GF-D8 (cell line): ENCODE measurements at regions not wholly inside any gene's neighbourhood (a gene's known extent, or its start where the extent isn't known, plus 50 kb on each side); places are given as distances from the start of the nearest gene placed in this dataset.

Experiments
- DNase-seq: peaks from one replicate; lab custom pipeline; 2025; lab: John Stamatoyannopoulos, UW

DNA sequence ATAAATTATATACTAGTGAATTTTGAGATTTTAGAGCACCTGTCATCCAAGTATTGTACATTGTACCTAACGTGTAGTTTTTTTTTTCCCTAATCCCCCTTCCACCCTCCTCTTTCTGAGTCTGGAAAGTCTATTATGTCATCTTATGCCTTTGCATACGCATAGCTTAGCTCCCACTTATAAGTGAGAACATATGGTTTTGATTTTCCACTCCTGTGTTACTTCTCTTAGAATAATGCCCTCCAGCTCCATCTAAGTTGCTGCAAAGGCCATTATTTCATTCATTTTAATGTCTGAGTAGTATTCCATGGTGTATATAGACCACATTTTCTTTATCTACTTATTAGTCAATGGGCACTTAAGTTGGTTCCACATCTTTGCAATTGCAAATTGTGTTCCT lies 177.0 kb upstream of the C16orf82 start:
- DNase-seq: no peak

- no peak for DNase-seq
Observed at GRCh38 chr16:26898200-26898599, 168.5 kb upstream of the C16orf82 start.

GRCh38 chr16:26901196-26901861 lies 165.4 kb upstream of the C16orf82 start:
- no peak for DNase-seq

- no peak for DNase-seq
Observed at GRCh38 chr16:26901983-26902382, 164.7 kb upstream of the C16orf82 start.

DNA sequence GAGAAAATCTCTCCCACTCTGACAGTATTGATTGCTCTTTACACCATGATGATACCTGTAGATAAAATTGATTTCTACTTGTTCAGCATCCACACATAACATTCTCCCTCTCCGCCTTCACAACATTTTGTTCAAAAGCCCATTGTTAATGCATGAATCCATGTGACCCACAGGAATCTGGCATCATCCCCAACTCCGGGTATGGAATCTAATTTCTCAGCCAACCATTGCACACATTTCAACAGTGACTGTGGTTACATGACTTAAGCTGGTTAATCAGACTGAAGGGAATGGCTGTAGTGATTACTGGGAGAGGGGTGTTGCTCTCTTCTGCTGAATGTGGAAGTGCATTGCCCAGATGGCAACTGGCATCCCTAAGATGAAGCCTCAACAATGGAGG lies 161.4 kb upstream of the C16orf82 start:
- no peak for DNase-seq

GRCh38 chr16:26909623-26910022 lies 157.1 kb upstream of the C16orf82 start:
- DNase-seq: no peak

DNA sequence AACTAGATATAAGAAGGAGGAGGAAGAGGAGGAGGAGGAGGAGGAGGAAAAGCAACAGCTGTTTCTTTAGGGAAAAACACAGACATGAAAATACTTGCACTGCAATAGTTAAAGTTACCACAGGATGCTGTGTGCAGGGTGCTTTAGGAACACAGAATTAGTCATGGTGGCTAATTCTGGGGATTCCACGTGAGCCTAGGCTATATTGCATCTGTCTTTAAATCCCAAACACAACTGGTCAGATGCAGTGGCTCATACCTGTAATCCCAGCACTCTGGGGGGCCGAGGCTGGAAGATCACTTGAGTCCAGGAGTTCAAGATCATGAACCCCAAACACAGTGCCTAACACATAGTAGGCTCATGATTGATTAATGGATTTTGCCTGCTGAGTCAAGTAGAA lies 155.3 kb upstream of the C16orf82 start:
- no peak for DNase-seq

DNA sequence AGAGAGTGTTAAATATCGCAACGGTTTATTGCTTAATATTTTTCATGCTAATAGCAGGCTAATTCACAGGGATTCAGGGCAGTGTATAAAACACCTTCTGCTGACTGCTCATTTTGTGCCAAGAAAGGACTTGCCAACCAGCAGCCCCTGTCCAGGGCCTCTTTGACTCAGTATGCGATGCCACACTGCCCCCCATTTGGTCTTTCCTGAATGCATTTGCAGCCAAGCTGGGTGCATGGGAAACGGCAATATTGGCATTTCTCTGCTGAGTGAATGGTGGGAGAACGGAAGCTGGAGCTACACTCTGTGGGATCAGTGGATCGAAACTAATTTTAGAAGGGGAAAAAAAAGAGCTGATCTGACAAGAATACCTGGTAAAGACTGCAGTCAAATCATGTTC lies 152.9 kb upstream of the C16orf82 start:
- no peak for DNase-seq

DNA sequence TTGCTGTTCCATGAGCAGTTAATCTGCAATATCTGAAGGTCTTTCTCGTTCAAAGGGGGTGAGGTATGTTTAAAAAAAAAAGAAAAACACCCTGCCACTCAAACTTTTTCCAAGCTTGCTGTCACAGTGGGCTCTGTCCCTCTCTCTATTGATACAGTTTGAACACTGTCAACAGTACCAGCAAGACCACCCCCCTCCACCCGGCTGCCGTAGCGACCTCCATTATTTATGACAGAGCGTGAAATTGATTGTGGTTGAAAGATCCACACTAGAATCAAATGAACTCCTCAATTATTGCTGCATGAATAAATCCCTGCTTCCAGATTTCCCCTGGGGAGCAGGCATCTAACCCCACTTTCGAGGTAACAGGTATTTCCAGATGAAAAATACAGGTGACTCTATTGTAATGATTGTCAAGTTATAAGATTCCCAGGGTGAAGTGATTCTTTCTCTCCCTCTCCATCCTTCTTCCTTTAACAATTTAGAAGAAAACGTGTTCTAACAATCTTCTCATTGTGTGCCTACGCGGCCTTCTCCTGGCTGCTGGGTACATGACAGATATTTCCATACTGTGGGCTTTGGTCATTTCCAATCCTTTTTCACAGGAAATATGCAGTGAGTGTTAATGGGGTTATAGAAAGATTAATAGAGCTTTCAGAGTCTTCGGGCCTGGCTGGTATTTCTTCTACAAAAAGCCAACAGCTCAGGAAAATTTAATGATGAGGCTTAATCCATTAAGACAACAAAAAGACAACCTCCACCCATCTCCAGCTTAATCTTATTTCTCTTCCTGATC lies 135.7 kb upstream of the C16orf82 start:
- no peak for DNase-seq

DNA sequence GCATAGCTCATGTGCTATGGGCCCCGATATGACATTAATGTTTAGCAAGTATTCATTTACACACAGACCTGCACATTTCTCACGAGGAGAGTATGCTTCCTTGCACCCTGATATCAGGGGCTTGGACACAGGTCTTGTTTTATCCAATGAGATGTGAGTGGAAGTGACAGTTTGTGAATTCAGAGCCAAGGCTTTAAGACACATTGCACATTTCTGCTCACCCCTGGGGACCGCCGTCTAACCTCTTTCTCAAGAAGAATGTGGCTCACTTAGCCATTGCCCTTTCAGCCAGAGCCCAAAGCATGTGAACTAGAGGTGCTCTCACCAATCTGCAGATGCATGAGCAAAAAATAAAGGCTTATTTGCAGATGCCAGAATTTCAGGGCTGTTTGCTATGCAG lies 116.1 kb upstream of the C16orf82 start:
- no peak for DNase-seq

DNA sequence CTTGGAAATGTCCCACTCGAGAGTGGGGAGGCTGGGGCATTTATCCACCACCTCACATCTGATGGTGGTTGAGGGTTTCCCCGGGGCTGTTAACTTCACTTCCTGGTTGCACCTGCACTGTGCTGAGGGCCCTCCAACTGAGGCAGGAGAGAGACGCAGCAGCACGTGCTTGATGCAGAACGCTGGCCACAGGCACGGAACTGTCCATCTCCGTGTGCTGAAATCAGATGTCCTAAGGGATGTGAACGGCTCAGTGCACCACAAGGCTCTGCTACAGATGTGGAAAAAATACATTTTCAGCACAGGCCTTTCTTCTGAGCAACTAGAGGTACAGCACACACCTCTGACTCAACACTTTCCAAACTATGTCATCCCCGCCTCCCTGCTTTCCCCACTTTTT lies 114.8 kb upstream of the C16orf82 start:
- DNase-seq: no peak

- DNase-seq: no peak
Observed at GRCh38 chr16:26952411-26952810, 114.3 kb upstream of the C16orf82 start.

DNA sequence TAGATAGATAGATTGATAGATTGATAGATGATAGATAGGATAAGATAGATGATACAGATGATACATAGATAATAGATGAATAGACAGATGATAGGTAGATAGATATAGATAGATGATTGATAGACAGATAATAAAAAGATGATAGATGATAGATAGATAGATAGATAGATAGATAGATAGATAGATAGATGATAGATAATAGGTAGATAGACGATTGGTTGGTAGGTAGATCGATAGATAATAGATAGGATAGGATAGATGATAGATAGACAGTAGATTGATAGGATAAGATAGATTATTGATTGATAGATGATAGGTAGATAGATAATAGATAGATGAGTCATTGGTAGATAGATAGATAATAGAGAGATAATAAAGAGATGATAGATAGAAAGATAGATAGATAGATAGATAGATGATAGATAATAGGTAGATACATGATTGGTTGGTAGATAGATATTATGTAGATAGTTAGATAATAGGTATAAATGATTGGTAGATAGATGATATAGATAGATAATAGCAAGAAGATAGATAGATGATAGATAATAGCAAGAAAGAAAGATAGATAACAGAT lies 109.4 kb upstream of the C16orf82 start:
- no peak for DNase-seq

GRCh38 chr16:26959416-26960009 lies 107.2 kb upstream of the C16orf82 start:
- DNase-seq: no peak

GRCh38 chr16:26961459-26961858 lies 105.3 kb upstream of the C16orf82 start:
- no peak for DNase-seq

DNA sequence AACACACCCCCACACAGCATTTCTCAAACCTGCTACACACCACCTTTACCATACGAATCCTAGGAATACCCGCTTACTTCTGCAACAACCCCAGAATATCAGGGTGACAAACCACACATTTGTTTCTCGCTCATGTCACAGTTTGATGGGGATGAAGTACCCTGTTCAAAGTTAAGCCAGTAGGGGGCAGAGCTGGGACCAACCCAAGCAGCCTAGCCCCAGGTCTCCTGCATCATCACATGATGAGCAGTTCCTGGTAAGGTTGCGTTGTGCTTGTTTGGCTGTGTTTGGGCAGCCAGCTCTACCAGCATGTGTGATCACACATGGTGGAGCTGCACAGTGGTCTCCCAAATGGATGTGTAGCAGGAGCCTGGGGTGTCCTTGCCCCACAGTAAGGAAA lies 103.6 kb upstream of the C16orf82 start:
- no peak for DNase-seq

- no peak for DNase-seq
Observed at GRCh38 chr16:26969589-26970231, 97.0 kb upstream of the C16orf82 start.

- DNase-seq: no peak
Observed at GRCh38 chr16:26970292-26970691, 96.4 kb upstream of the C16orf82 start.

DNA sequence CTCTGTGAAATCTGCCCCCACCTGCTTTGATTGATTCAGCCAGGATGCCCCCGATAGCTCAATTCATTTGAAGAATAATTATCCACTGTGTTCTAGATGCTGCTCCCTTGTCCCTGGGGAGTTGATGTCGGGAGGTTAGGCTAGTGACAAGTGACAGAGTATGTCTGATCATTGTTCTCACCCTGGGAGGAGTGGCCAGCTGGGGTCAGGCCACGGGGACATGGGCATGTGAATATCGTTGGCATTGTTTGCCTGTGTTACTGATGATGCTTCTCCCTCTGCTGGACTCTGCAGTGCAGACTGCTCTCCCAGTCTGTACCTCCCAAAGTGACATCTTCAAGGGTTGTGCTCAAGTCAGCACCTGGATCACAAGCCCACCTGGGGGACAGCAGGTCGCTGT lies 89.9 kb upstream of the C16orf82 start:
- no peak for DNase-seq

- no peak for DNase-seq
Observed at GRCh38 chr16:26981266-26981938, 85.3 kb upstream of the C16orf82 start.

GRCh38 chr16:26982422-26982821 lies 84.3 kb upstream of the C16orf82 start:
- DNase-seq: no peak

DNA sequence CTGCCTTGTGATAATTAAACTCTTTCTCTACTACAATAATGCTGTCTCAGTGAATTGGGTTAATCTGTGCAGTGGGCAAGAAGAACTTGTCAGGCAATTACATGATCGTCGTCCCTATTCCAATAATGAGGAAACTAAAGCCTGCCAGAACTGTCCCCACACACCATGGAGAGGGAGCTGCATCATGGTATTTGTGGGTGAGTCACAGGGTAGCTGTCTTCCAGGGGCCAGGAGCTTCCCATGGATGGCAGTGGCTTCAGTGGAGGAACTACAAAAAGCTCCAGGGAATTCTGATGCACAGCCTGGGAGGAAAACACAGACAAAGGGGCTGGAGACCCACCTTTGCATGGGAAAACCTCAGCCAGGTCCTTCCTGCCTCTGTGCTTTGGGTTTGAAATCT lies 83.3 kb upstream of the C16orf82 start:
- DNase-seq: no peak
